Breast epithelium (tissue), 4 donors: ENCODE measurements at regions not wholly inside any gene's neighbourhood (a gene's known extent, or its start where the extent isn't known, plus 50 kb on each side); places are given as distances from the start of the nearest gene placed in this dataset.

ENCODE experiments used
- DNase-seq, 2 donors: peaks; one replicate each; pipeline ENCODE4 v3.0.0-alpha.2; 2019; ENCODE audit warnings: low spot score in 2 of 2
- H3K27ac ChIP-seq, 2 donors: fragments of 200-600 bp; sonication (generic) in 1 of 2; one replicate each; pipeline ENCODE4 v1.5.1; 2016 to 2019; ENCODE audit warnings: mild to moderate bottlenecking in 1 of 2
- H3K27me3 ChIP-seq, 2 donors: fragments of 200-600 bp; sonication (generic) in 1 of 2; one replicate each; pipeline versions ENCODE4 v1.5.1 to v1.6.0; 2017 to 2019; ENCODE audit warnings: control low read depth in 1 of 2, mild to moderate bottlenecking in 1 of 2
- H3K36me3 ChIP-seq: fragments of 200-600 bp; one replicate; pipeline ENCODE4 v1.5.1; 2019
- H3K4me1 ChIP-seq, 2 donors: fragments of 200-600 bp; sonication (generic); one replicate each; pipeline ENCODE4 v1.5.1; 2016 to 2019; ENCODE audit warnings: control low read depth in 1 of 2
- H3K4me3 ChIP-seq, 3 donors: fragments of 200-600 bp; sonication (generic); 1 replicate in 2 of 3; 2 replicates in 1 of 3; pipeline ENCODE4 v1.5.1; 2016 to 2019; ENCODE audit warnings: mild to moderate bottlenecking in 3 of 3, moderate library complexity in 2 of 3
- H3K9me3 ChIP-seq, 2 donors: fragments of 200-600 bp; sonication (generic) in 1 of 2; one replicate each; pipeline ENCODE4 v1.5.1; 2016 to 2019; ENCODE audit warnings: control low read depth in 1 of 2
- POLR2A ChIP-seq: fragments of 450-650 bp; IDR thresholded peaks from one replicate; pipeline ENCODE4 v1.6.1; 2016; ENCODE audit warnings: antibody characterized with exemption, mild to moderate bottlenecking, moderate library complexity
- POLR2AphosphoS5 ChIP-seq, 3 donors: sonication (generic); formaldehyde crosslinking; IDR thresholded peaks; one replicate each; pipeline ENCODE4 v1.6.1; 2017; ENCODE audit warnings: antibody characterized with exemption in 3 of 3
- intact Hi-C: fragments of 100-400 bp; cut with DNase I; formaldehyde crosslinking; loops from one replicate; pipeline ENCODE4 v1.15.1; 2023; ENCODE audit warnings: low total_unique reads
- TF ChIP-seq, protein P1 (sequence below), 3 donors: fragments of 450-650 bp; IDR thresholded peaks; one replicate each; pipeline ENCODE4 v1.5.1; 2016 to 2017; ENCODE audit warnings: antibody characterized with exemption in 3 of 3, mild to moderate bottlenecking in 3 of 3, moderate library complexity in 3 of 3

- DNase-seq, result no peak
- Histone ChIP-seq H3K9me3 (no peaks in the 10 kb centered on the region), H3K4me1 (no peaks in the 10 kb centered on the region), H3K36me3 (no peaks in the 10 kb centered on the region), H3K27me3 (no peaks in the 10 kb centered on the region), H3K4me3 (no peak overlapping the region), H3K27ac (no peak overlapping the region)
- intact Hi-C loops, result no loop called here
- TF ChIP-seq POLR2AphosphoS5 (IDR thresholded peaks at IDR 0.05) (no peak), POLR2A (no peak)
- TF ChIP-seq, protein P1, sequence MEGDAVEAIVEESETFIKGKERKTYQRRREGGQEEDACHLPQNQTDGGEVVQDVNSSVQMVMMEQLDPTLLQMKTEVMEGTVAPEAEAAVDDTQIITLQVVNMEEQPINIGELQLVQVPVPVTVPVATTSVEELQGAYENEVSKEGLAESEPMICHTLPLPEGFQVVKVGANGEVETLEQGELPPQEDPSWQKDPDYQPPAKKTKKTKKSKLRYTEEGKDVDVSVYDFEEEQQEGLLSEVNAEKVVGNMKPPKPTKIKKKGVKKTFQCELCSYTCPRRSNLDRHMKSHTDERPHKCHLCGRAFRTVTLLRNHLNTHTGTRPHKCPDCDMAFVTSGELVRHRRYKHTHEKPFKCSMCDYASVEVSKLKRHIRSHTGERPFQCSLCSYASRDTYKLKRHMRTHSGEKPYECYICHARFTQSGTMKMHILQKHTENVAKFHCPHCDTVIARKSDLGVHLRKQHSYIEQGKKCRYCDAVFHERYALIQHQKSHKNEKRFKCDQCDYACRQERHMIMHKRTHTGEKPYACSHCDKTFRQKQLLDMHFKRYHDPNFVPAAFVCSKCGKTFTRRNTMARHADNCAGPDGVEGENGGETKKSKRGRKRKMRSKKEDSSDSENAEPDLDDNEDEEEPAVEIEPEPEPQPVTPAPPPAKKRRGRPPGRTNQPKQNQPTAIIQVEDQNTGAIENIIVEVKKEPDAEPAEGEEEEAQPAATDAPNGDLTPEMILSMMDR (IDR thresholded peaks at IDR 0.05), result no peak
These were observed 96.5 kb upstream of the CAMK1G start for GRCh38 chr1:209486861-209487593.

DNA sequence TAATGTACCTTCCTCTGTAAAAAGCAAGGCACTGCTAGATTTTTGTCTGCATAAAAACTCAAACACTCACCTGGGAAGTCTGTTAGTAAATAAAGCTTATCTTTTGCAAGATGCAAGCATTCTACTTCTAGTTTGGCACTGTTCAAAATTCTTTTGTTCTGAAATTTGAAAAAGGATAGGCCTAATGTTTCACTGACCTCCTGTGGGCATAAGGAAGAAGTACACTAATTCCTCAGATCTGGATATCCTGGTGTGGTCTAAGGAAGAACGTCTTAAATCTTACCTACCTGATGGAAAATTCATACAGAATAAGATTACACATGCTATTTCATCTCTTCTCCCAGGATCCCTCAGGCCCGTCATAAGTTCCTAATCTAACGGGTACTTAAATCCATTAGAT, 93.5 kb upstream of the CAMK1G start:
- Histone ChIP-seq H3K27ac (no peak overlapping the region), H3K9me3 (no peaks in the 10 kb centered on the region), H3K4me3 (no peak overlapping the region), H3K4me1 (no peaks in the 10 kb centered on the region), H3K36me3 (no peaks in the 10 kb centered on the region), H3K27me3 (no peaks in the 10 kb centered on the region)
- TF ChIP-seq, protein P1 (IDR thresholded peaks at IDR 0.05), result peak in 2 of 3 donors; percentile 32 to 38
- no peak for TF ChIP-seq POLR2AphosphoS5 (IDR thresholded peaks at IDR 0.05)
- intact Hi-C loops, result no loop called here
- no peak for DNase-seq

- Histone ChIP-seq H3K9me3 (no peaks in the 10 kb centered on the region), H3K4me1 (no peaks in the 10 kb centered on the region), H3K4me3 (no peak overlapping the region), H3K36me3 (no peaks in the 10 kb centered on the region), H3K27me3 (no peaks in the 10 kb centered on the region), H3K27ac (no peak overlapping the region)
- no peak for DNase-seq
- intact Hi-C loops, result no loop called here
- TF ChIP-seq, protein P1 (IDR thresholded peaks at IDR 0.05), result no peak
- TF ChIP-seq POLR2AphosphoS5 (IDR thresholded peaks at IDR 0.05), result no peak
- no peak for TF ChIP-seq POLR2A
These were observed 92.5 kb upstream of the CAMK1G start for GRCh38 chr1:209491031-209491430.

- Histone ChIP-seq H3K9me3 (peaks cover 0 to 3% of the 10 kb centered on the region in 2 donors), H3K4me1 (no peaks in the 10 kb centered on the region), H3K36me3 (no peaks in the 10 kb centered on the region), H3K27ac (no peak overlapping the region), H3K27me3 (no peaks in the 10 kb centered on the region), H3K4me3 (no peak overlapping the region)
- TF ChIP-seq POLR2A (no peak), POLR2AphosphoS5 (IDR thresholded peaks at IDR 0.05) (no peak)
- TF ChIP-seq, protein P1 (IDR thresholded peaks at IDR 0.05), result no peak
- DNase-seq, result no peak
- intact Hi-C loops, result no loop called here
These were observed 92.0 kb upstream of the CAMK1G start for GRCh38 chr1:209491496-209491895.

DNA sequence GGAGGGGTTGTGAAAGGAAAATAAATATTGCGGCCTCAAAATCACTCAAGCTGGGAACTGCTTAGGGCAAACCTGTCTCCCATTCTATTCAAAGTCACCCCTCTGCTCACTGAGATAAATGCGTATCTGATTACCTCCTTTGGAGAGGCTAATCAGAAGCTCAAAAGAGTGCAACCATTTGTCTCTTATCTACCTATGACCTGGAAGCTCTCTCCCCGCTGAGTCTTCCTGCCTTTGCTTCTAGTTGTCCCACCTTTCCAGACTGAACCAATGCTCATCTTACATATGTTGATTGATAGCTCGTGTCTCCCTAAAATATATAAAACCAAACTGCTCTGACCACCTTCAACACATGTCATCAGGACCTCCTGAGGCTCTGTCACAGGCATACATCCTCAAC, 91.6 kb upstream of the CAMK1G start:
- no peak for TF ChIP-seq POLR2A
- TF ChIP-seq, protein P1 (IDR thresholded peaks at IDR 0.05), result no peak
- TF ChIP-seq POLR2AphosphoS5 (IDR thresholded peaks at IDR 0.05), result no peak
- H3K27ac ChIP-seq, result no peak overlapping the region
- no peaks in the 10 kb centered on the region for H3K36me3 ChIP-seq
- no peak for DNase-seq
- no peaks in the 10 kb centered on the region for H3K27me3 ChIP-seq
- H3K9me3 ChIP-seq, result peaks cover 0 to 6% of the 10 kb centered on the region in 2 donors
- no peak overlapping the region for H3K4me3 ChIP-seq
- intact Hi-C loops, result no loop called here
- H3K4me1 ChIP-seq, result no peaks in the 10 kb centered on the region
